ENCODE measurements at regions not wholly inside any gene's neighbourhood (a gene's known extent, or its start where the extent isn't known, plus 50 kb on each side); places are given as distances from the start of the nearest gene placed in this dataset.

DNA sequence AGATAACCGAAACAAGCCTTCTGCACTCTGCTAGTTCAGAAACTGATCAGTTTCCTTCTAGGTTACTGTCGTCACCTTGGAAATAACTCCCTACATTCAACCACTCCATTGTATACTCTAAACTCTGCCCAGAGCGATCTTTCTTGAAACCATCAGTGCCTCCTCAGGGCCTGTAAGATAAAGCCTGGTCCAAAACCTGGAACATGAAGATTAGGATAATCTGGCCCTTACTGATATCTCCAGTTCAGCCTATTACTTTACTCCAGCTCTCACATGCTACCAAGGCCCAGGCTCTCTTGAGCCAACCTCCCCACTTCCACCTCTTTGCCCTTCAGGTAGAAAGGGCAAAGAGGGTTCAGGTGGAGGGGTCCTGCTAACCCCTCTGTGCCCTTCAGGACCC lies 125.3 kb upstream of the RXFP2 start:
- no peak for DNase-seq

DNA sequence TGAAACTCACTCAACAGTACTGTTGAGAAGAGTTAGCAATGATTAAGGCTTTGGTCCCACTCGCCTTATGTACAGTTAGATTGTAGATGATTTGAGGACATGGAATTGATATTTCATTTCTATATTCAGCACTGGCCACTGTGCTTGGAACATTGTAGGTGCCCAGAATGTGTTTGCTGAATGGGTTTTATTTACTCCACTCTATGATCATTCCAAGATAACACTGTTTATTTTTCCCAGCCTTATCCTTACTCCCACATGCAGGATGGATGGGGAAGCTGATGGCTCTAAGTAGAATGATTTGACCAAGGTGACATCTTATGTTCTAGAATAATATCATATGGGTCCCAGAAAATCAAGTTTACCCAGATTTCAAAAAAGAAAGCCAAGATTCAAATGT lies 124.6 kb upstream of the RXFP2 start:
- DNase-seq: no peak

DNA sequence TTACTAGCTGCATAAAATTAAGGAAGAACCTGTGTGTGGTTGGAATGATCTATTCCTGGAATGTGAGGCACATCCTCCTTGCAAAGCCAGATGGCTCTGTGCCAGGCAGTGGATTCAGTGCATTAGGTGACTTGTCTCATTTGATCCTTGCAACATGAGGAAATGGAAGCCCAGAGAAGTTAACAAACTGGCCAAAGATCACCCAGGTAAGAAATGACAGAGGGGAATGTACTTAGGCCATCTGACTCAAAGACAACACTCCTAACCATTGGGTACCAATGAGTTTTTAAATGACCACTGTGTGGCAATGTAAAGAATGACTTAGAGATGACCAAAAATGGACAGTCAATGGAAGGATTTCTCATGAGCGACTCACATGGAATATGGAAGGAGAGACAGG lies 114.2 kb upstream of the RXFP2 start:
- DNase-seq: no peak

DNA sequence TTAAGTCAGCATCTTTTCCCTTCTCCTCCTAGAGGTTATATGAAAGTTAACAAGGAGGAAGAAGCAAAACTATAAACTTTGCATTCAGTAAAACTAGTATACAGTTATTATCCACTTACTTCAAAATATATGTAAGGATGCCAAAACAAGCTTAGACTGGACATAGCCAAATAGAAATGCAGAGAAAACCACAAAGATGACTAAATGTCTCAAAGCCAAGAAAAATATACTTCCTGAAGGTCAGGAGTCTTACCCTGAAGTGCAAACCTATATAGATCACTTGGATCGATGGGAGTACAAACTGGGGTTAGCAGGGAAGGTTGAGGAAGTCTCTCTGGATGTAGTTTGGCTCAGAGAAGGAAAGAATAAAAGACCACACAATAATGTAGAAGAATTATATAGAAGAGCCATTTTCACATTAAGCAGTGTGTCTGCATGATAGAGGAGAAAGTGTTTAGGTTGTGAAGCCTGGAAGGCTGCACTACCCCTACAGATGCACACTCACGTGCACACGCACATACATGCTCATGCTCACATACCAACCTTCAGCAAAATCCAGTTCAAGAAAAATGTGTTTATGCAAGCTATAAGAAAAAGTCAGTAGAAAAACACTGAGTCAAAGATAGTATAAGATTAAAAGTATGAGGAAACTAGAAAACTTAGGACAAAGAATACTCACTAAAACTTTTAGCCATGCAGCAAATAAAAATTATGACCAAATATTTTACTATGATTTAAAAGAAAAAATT lies 112.1 kb upstream of the RXFP2 start:
- DNase-seq: no peak

DNA sequence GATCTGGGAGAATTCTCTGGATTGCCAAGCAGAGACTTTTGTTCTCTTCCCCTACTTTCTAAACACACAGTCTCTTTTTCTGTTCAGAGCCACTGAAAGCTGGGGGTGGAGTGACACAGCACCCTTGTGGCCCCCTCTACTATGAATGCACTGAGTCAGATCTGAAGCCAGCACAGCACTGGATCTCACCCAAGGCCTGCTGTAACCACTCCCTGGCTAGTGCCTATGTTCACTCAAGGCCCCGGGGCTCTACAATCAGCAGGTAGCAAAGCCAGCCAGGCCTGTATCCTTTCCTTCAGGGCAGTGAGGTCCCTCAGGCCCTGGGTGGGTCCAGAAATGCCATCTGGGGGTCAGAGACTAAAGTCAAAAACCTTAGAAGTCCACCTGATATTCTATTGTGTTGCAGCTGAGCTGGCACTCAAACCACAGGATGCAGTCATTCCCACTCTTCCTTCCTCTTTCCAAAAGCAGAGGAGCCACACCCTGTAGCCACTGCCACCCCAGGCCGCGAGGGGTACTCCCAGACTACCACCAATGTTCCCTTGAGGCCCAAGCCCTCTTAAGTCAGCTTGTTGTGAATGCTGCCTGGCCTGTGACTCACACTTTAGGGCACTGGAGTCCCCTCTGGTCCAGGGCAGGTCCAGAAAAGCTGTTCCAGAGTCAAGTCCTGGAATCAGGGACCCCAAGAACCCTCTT lies 110.1 kb upstream of the RXFP2 start:
- no peak for DNase-seq

DNA sequence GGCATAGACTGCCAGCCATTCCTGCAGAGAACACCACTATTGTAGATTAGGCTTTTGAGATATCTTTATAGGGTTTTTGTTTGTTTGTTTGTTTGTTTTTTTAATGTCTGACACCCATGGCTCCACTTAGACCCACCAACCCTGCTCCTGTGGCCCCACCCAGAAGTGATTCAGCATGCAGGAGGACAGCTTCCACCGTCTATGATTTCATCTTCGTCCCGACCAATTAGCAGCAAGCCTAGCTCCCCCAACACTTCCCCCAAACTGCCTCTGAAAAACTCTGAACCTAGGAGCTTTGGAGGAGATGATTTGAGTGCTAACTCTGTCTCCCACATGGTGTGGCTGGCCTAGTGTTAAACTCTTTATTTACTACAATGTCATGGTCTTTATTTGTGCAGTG lies 108.3 kb upstream of the RXFP2 start:
- no peak for DNase-seq

DNA sequence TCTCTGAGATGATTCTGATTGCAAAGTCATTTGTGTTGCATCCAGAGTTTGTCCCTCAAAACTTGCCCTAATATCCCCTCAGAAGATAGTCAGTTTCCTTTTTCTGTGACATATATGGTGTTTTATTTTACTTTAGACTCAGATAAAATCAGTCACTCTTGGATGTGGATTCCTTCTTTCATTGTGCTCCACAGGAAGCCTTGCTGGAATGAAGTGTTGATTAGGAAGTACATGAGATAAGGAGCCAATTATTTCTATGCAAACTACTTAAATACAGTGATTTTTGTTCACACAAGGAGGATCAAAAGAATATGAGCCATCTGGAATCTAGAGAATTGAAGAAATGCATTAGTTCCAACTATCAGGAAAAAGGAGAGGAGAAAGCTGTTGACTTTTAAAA lies 107.6 kb upstream of the RXFP2 start:
- DNase-seq: no peak

DNA sequence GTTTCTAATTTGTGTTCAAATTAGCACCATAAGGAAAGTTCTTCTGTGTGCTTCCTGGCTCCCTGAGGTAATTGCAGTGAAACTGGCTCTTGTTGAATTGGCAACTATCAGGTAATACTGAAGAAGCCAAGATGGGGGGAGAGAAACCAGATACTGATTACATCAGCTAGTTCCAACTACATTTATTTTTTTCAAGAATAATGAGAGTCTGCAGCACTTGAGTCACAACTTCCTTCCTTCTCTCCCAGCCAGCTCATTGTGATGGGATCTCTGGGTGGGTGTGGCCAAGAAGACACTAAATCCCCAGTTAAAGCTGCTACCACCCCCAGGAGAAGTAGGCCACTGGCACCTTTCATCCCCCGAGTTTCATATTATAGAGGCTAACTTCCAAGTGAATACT lies 100.7 kb upstream of the RXFP2 start:
- no peak for DNase-seq

DNA sequence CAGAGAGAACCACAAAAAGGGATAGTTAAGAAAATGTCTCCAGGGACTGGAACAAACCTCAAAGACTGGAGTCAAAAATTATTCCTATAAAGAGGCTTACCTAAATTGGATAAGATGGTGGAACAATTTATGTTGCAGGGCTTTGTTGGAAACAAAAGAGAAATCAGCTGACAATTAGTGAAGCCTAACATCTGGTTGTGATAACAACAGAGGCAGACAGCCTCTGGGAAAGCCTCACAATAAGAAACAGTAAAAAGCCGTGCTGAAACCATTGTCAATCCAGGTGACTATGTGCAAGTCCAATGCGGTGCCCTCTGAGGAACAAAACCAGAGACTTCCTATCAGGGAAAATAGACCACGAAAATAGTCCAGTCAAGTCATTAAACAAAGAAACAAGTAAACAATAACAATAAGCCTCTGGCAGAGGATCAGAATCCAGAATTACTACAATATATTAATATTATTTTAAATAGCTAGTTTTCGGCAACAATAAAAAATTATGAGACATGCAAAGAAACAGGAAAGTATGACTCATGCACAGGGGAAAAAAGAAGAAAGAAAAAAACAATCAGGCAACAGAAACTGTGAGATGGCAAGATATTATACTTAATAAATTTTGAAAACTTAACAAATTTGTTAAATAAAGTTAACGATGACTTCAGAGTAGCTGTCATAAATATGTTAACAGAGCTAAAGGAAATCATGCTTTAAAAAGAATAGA lies 99.7 kb upstream of the RXFP2 start:
- DNase-seq: no peak

DNA sequence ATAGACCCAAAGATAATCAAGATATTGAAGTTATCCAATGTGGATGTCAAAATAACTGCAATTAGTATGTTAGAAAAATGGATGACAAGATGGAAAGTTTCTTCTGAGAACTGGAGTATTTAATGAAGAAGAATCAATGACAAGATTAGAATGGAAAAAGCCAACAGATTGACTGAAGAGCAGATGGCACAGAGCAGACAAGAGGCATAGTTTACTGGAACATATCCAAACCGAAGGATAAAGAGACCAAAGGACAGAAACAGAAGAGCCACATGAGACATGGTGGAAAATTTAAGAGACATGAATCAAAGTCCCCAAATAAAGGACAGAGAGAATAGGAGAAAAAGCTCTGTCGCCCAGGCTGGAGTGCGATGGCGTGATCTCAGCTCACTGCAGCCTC lies 89.6 kb upstream of the RXFP2 start:
- no peak for DNase-seq

DNA sequence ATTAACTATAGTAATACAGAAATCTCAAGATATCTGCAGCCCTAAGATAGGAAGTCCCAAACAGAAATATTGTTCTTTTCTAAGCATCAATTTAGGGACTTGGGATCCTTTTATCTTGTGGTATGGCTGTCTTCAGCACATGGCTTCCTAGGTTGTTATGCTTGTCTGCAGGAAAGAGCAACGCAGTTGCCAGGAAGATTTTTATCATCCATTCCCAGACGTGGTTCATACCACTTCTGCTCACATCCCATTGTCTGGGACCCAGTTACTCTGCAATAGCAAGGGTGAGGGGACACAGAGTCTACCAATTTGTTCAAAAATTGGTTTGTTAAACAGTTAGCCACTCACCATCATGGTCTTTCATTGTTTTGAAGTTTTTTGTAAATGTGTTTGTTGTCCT lies 85.6 kb upstream of the RXFP2 start:
- DNase-seq: no peak

DNA sequence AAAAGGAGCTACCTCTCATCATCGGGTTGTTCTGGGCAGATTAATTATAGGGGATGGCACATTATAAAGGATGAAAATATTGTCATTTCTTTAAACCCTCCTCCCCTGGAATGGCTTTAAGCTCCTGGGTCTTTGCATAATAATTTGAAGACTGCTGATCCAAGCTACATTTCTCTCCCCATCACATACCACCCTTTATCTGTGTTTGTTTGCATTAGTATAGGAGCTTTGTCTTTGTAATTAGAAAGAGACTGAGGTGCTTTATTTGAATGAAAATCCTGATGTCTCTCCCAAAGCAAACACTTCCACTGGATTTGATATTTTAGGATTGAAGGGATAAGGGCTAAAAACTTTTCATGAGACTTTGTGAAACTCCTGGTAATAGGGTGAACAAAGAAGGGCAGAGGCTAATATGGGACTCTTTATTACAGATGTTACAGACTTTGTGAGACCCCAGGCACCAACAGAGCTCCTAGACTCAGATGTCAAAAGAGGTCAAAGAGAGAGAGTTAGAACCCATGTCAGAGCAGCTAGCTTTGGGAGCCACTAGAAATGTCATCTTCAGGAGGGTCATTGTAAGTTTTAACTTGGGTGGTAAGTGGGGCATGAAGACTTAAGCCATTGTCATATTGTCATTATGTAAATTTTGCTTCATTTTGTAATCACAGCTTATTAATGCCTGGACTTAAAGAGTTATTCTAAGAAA lies 75.3 kb upstream of the RXFP2 start:
- DNase-seq: no peak

DNA sequence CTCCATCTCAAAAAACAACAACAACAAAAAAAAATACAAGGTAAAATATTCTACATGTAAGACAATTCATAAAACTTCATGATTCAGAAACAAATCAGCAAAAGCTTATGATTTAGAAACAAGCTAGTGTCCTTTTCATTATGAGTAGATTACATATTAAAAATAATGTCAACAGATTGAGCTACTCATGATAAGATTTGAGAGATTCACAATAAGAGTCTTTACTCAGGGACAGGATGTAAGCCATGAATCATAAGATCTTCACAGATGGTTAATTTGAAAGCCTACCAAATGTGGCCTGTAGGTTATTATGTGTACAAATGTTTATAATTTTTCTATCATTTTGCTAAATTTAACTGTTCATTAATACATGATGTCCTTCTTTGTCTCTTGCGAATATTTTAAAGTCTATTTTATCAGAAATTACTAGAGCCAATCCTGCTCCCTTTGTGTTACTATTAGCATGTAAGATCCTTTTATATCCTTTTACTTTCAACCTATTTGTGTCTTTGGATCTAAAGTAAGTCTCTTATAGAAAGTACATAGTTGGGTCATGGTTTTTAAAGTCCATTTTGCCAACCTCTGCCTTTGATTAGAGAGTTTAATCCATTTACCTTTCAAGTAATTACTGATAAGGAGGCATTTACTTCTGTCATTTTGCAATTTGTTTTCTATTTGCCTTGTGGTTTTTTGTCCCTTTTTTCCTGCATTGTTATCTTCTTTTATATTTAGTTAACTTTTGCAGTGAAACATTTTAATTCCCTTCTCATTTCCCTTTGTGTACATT lies 68.3 kb upstream of the RXFP2 start:
- no peak for DNase-seq

DNA sequence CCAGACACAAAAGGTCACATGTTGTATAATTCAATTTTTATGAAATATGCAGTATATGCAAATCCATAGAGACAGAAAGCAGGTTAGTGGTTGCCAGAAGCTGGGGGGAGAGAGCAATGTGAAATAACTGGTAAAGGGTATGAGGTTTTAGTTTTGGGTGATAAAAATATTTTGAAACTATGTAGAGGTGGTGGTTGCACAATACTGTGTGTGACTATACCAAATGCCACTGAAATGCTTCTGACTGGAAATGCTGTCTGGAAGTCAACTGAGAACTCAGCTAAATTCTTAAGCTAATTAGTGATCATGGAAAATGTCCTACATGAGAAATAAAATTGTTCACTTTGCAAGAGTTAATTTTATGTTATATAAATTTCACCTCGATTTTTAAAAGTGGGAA lies 65.3 kb upstream of the RXFP2 start:
- DNase-seq: no peak

DNA sequence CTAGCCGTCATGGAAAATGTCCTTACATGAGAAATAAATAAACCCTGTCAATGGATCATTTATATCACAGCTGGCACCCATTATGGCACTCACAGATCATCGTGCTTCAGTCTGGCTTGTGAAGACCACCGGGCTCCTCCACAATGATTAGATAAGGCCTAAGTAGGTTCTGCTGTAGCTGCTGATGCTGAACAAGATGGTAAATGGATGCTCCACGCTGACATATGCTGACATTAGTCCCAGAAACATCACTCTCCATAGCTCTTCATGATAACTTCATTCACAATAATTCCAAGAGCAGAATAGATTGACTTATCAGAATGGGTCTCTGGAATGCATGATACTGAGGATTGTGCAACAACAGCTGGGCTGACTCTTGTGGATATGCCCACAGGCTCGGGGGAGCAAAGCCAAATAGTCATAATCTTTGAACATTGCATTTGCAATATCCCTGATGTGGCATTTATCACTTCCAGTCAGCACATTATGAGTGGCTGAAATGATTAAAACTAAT lies 63.8 kb upstream of the RXFP2 start:
- no peak for DNase-seq

DNA sequence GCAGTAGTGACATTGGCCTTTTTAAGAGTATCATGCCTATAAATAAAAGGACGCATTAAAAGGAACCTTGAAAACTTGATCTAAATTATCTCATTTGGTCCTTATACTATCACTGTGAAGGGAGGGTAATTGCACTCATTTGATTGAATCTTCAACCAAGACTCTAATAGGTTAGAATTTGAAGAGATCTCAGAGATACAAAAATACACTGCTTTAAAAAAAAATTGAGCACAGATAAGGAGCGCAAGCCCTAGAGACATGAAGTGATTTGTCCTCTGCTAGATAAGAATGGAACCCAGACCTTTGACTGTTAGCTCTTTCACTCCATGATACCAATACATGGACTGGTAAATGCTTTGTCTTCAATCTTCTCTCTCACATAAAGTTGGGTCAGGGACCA lies 58.2 kb upstream of the RXFP2 start:
- no peak for DNase-seq

DNA sequence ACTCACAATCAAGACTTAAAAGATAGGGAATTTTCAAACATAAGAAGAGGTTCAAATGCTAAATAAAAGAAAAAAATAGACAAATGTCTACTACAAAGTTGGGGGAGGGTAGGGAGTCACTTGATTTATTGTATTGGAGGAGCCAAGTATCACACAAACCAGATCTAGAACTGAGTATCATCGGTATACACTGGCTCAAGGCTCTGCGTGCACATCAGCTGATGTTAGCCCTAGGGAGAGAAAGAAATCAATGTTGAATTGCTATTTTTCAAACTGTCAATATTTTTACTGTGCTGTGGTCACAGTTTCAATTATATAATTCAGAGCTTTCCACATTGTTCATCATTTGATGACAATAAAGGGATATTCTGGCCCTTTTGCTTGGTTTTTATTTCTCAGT lies 54.9 kb upstream of the RXFP2 start:
- no peak for DNase-seq

DNA sequence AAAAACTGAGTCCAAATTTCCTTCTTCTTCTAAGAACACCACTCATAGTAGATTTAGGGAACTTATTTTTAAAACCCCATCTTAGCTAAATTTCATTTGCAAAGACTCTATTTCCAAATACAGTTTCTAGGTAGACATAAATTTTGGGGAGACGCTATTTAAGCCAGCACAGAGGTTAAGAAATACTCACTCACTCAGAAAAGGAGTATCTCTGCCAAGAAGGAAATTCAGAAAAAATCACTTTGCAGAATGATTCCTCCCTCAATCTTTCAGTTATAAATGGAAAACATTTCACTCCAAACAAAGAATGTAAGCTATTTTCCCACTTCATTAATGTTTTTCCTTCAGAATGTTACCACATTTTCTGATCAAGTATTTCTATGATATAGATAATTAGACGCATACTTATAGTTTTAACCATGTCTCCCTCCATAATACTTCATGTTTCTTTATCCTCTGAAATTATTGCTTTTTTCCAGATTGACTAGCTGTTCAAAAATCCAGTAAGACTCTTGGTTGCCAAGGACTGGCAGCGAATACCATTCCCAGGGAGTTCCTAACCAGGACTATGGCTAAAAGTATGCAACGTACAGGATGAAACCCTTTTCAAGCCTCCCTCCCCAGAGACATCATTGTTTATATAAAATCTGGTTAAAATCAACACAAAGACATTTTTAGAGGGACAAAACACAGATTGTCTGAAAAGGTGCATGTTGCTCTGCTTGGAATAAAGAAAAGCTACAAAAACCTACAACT lies 52.5 kb upstream of the RXFP2 start:
- no peak for DNase-seq
